GM23338 (cell line): ENCODE measurements at regions not wholly inside any gene's neighbourhood (a gene's known extent, or its start where the extent isn't known, plus 50 kb on each side); places are given as distances from the start of the nearest gene placed in this dataset.

ENCODE experiments used
- ATAC-seq: fragments of 200-7000 bp; cut with Tn5 transposase; 3 replicates; pipeline ENCODE4 v1.9.1; 2020
- DNase-seq: peaks from one replicate; pipeline ENCODE4 v3.0.0-alpha.2; 2015; ENCODE audit warnings: low spot score
- H2AFZ ChIP-seq: fragments of 200-600 bp; sonication (generic); 2 replicates; pipeline ENCODE4 v1.8.0; 2016; ENCODE audit warnings: antibody characterized with exemption, mild to moderate bottlenecking, moderate library complexity
- H3F3A ChIP-seq: fragments of 200-600 bp; sonication (generic); replicated peaks from 2 replicates; pipeline ENCODE4 v1.8.0; 2017; ENCODE audit warnings: antibody characterized with exemption, mixed run types, low read depth
- H3K27ac ChIP-seq: fragments of 200-600 bp; sonication (generic); 2 replicates; pipeline ENCODE4 v1.6.1; 2016; ENCODE audit warnings: low read depth
- H3K27me3 ChIP-seq: fragments of 200-600 bp; sonication (generic); 2 replicates; pipeline ENCODE4 v1.8.0; 2016; ENCODE audit warnings: mild to moderate bottlenecking, mixed run types, moderate library complexity; ENCODE audit not compliant: insufficient read depth
- H3K36me3 ChIP-seq: fragments of 200-600 bp; sonication (generic); 2 replicates; pipeline ENCODE4 v1.8.0; 2016; ENCODE audit warnings: mild to moderate bottlenecking; ENCODE audit not compliant: insufficient read depth
- H3K4me1 ChIP-seq: fragments of 200-600 bp; sonication (generic); 2 replicates; pipeline ENCODE4 v1.8.0; 2016; ENCODE audit warnings: mild to moderate bottlenecking, moderate library complexity; ENCODE audit not compliant: insufficient read depth
- H3K4me2 ChIP-seq: fragments of 200-600 bp; sonication (generic); 2 replicates; pipeline ENCODE4 v1.7.1; 2017; ENCODE audit warnings: mixed run types
- H3K4me3 ChIP-seq: fragments of 200-600 bp; sonication (generic); 2 replicates; pipeline ENCODE4 v1.6.1; 2016; ENCODE audit warnings: mixed run types
- H3K79me2 ChIP-seq: fragments of 200-600 bp; sonication (generic); replicated peaks from 2 replicates; pipeline ENCODE4 v1.8.0; 2017; ENCODE audit warnings: mild to moderate bottlenecking; ENCODE audit not compliant: insufficient read depth
- H3K9me2 ChIP-seq: fragments of 200-600 bp; sonication (generic); 2 replicates; pipeline ENCODE4 v1.8.0; 2017; ENCODE audit not compliant: insufficient read depth
- H4K20me1 ChIP-seq: fragments of 200-600 bp; sonication (generic); replicated peaks from 2 replicates; pipeline ENCODE4 v1.8.0; 2017; ENCODE audit warnings: mild to moderate bottlenecking; ENCODE audit not compliant: insufficient read depth
- H3K27ac Mint-ChIP-seq: 2 replicates; pipeline ENCODE4 v1.8.0; 2020; ENCODE audit warnings: inconsistent platforms, mild to moderate bottlenecking, moderate library complexity, mixed read lengths
- H3K27me3 Mint-ChIP-seq: 3 replicates; pipeline ENCODE4 v1.8.0; 2022; ENCODE audit warnings: low read depth, mild to moderate bottlenecking, moderate library complexity, mixed read lengths, inconsistent platforms; ENCODE audit not compliant: insufficient read depth, poor library complexity
- H3K36me3 Mint-ChIP-seq: 3 replicates; pipeline ENCODE4 v1.8.0; 2021; ENCODE audit warnings: low read depth, mild to moderate bottlenecking, inconsistent platforms, moderate library complexity, mixed read lengths
- H3K4me1 Mint-ChIP-seq: 3 replicates; pipeline ENCODE4 v1.8.0; 2020; ENCODE audit warnings: mild to moderate bottlenecking, inconsistent platforms, mixed read lengths
- H3K4me3 Mint-ChIP-seq: 3 replicates; pipeline ENCODE4 v1.8.0; 2021; ENCODE audit warnings: moderate library complexity, mild to moderate bottlenecking, inconsistent platforms, mixed read lengths
- H3K9me3 Mint-ChIP-seq: 3 replicates; pipeline ENCODE4 v1.8.0; 2020; ENCODE audit warnings: moderate library complexity, mild to moderate bottlenecking, inconsistent platforms, mixed read lengths
- CREB1 ChIP-seq: fragments of 250-450 bp; sonication (Bioruptor Pico); IDR thresholded peaks from 2 replicates; pipeline ENCODE4 v1.5.0; 2020; ENCODE audit warnings: low read depth, mild to moderate bottlenecking, moderate library complexity
- CTCF ChIP-seq, 2 experiments: fragments of 200-600 bp in 1 of 2; sonication (generic) in 1 of 2; conservative IDR thresholded peaks; 2 replicates each; pipeline versions ENCODE4 v1.5.1 to v1.6.1; 2016 to 2017; ENCODE audit warnings: antibody characterized with exemption in 2 of 2, low read depth in 2 of 2, mild to moderate bottlenecking in 2 of 2, moderate library complexity in 1 of 2
- ETS1 ChIP-seq: IDR thresholded peaks from 2 replicates; pipeline ENCODE4 v1.6.1; 2016; ENCODE audit warnings: antibody characterized with exemption
- EZH2 ChIP-seq: fragments of 200-600 bp; sonication (generic); IDR thresholded peaks from one replicate; pipeline ENCODE4 v1.8.0; 2017; ENCODE audit warnings: antibody characterized with exemption, mild to moderate bottlenecking, low read depth; ENCODE audit not compliant: unreplicated experiment
- EZH2phosphoT487 ChIP-seq: fragments of 200-600 bp; sonication (generic); IDR thresholded peaks from one replicate; pipeline ENCODE4 v1.8.1; 2018; ENCODE audit warnings: antibody characterized with exemption; ENCODE audit not compliant: unreplicated experiment
- JUNB ChIP-seq: IDR thresholded peaks from one replicate; pipeline ENCODE4 v1.6.1; 2016; ENCODE audit warnings: antibody characterized with exemption; ENCODE audit not compliant: unreplicated experiment
- NANOG ChIP-seq: IDR thresholded peaks from 2 replicates; pipeline ENCODE4 v1.6.1; 2016; ENCODE audit warnings: antibody characterized with exemption, borderline replicate concordance
- POLR2AphosphoS5 ChIP-seq: IDR thresholded peaks from 2 replicates; pipeline ENCODE4 v1.6.1; 2016; ENCODE audit warnings: antibody characterized with exemption, low read depth
- REST ChIP-seq: IDR thresholded peaks from one replicate; pipeline ENCODE4 v1.6.1; 2018; ENCODE audit warnings: antibody characterized with exemption; ENCODE audit not compliant: unreplicated experiment
- STAT1 ChIP-seq: IDR thresholded peaks from one replicate; pipeline ENCODE4 v1.6.1; 2016; ENCODE audit warnings: antibody characterized with exemption; ENCODE audit not compliant: unreplicated experiment
- ZNF114 ChIP-seq: fragments of 250-450 bp; sonication (Bioruptor Pico); IDR thresholded peaks from 2 replicates; pipeline ENCODE4 v1.5.0; 2020; ENCODE audit warnings: mild to moderate bottlenecking, moderate library complexity
- ZNF331 ChIP-seq: fragments of 250-450 bp; sonication (Bioruptor Pico); IDR thresholded peaks from 2 replicates; pipeline ENCODE4 v1.5.0; 2020; ENCODE audit warnings: low read depth, mild to moderate bottlenecking, moderate library complexity
- ZNF462 ChIP-seq: fragments of 250-450 bp; sonication (Bioruptor Pico); IDR thresholded peaks from 2 replicates; pipeline ENCODE4 v1.5.0; 2020; ENCODE audit warnings: mild to moderate bottlenecking, moderate library complexity

- H3K79me2 ChIP-seq, result no peaks in the 10 kb centered on the region
- H3K4me2 ChIP-seq, result no peak overlapping the region
- no peak overlapping the region for H3K4me3 ChIP-seq
- ATAC-seq (no peak), DNase-seq (no peak)
- no peak overlapping the region for H3K27ac ChIP-seq
- no peaks in the 10 kb centered on the region for H3K27me3 ChIP-seq
- H3K4me3 Mint-ChIP-seq, result no peak overlapping the region
- no peaks in the 10 kb centered on the region for H3K36me3 ChIP-seq
- peaks cover 23% of the 10 kb centered on the region for H3K36me3 Mint-ChIP-seq
- TF ChIP-seq ZNF462 (CRISPR knock-in tag), result no peak
- TF ChIP-seq REST, result no peak
- TF ChIP-seq EZH2, result no peak
- TF ChIP-seq ETS1, result no peak
- TF ChIP-seq POLR2AphosphoS5, result no peak
- no peak for TF ChIP-seq JUNB
- TF ChIP-seq CREB1 (CRISPR knock-in tag), result no peak
- no peak for TF ChIP-seq STAT1
- TF ChIP-seq NANOG, result no peak
- TF ChIP-seq ZNF114, result no peak
- no peak for TF ChIP-seq EZH2phosphoT487
- TF ChIP-seq ZNF331, result no peak
- TF ChIP-seq CTCF (conservative IDR thresholded peaks at IDR 0.05; ENCODE audit: low read depth in 2 of 2), result no peak
- H3K9me3 Mint-ChIP-seq, result peaks cover 27% of the 10 kb centered on the region
- no peak overlapping the region for H3K27ac Mint-ChIP-seq
- no peaks in the 10 kb centered on the region for H3K9me2 ChIP-seq
- peaks cover 3% of the 10 kb centered on the region; the same call in 1 of the 2 replicates for H3K4me1 ChIP-seq
- H3K27me3 Mint-ChIP-seq, result peaks cover 3% of the 10 kb centered on the region
- no peaks in the 10 kb centered on the region for H4K20me1 ChIP-seq
- H2AFZ ChIP-seq, result no peak overlapping the region
- H3K4me1 Mint-ChIP-seq, result no peaks in the 10 kb centered on the region
- no peaks in the 10 kb centered on the region for H3F3A ChIP-seq
Observed at GRCh38 chr3:170679190-170679589, 93.3 kb upstream of the SLC7A14 start.
